Stimulated activated naive CD8-positive, alpha-beta T cell treated with anti-CD3 and anti-CD28 coated beads, Interleukin-15, amount 100 ng/mL, for 72 hours (primary cell): ENCODE measurements at regions not wholly inside any gene's neighbourhood (a gene's known extent, or its start where the extent isn't known, plus 50 kb on each side); places are given as distances from the start of the nearest gene placed in this dataset.

Source experiments
- ATAC-seq: fragments of 150-1000 bp; cut with Tn5 transposase; 2 replicates; pipeline ENCODE4 v1.10.0; 2021; ENCODE audit warnings: mild to moderate bottlenecking, moderate library complexity
- DNase-seq, 2 donors: peaks; one replicate each; pipeline ENCODE4 v3.0.0; 2021 to 2022
- H3K27ac Mint-ChIP-seq, 2 donors: one replicate each; pipeline ENCODE4 v1.8.0; 2022; ENCODE audit warnings: mild to moderate bottlenecking in 2 of 2, mixed read lengths in 2 of 2, moderate library complexity in 2 of 2
- H3K27me3 Mint-ChIP-seq: one replicate; pipeline ENCODE4 v1.8.0; 2022; ENCODE audit warnings: mixed read lengths
- H3K4me1 Mint-ChIP-seq: one replicate; pipeline ENCODE4 v1.8.0; 2022; ENCODE audit warnings: mild to moderate bottlenecking, mixed read lengths
- H3K4me3 Mint-ChIP-seq, 2 donors: one replicate each; pipeline ENCODE4 v1.8.0; 2022; ENCODE audit warnings: mild to moderate bottlenecking in 2 of 2, mixed read lengths in 2 of 2, moderate library complexity in 1 of 2
- H3K9me3 Mint-ChIP-seq, 2 donors: one replicate each; pipeline ENCODE4 v1.8.0; 2022; ENCODE audit warnings: mixed read lengths in 2 of 2

DNA sequence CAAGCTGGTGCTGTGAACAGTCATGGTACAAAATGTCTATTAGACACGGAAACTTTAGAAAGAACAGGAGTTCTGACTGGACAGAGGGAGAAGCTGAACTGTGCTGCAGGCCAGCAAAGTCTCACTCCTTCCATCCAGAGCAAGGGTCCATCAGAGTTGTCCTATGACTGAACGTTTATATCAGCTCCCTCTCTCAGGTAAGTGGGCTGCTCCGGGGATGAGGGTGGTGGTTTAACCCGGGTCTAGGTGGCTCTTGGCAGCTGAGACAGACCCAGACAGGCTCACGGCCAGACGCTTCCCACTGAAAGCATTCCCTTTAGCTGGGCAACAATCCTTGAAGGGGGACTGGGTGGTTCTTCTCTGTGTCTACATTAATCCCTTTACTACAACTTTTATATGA lies 385.0 kb upstream of the SMIM31 start:
- ATAC-seq (no peak), DNase-seq (no peak)
- Mint-ChIP-seq H3K27ac (no peak overlapping the region), H3K27me3 (no peaks in the 10 kb centered on the region), H3K4me1 (no peaks in the 10 kb centered on the region), H3K4me3 (no peak overlapping the region), H3K9me3 (no peaks in the 10 kb centered on the region)

GRCh38 chr4:164373021-164373420 lies 380.9 kb upstream of the SMIM31 start:
- no peaks in the 10 kb centered on the region for H3K4me1 Mint-ChIP-seq
- H3K27ac Mint-ChIP-seq = no peak overlapping the region

GRCh38 chr4:164377277-164377676 lies 376.7 kb upstream of the SMIM31 start:
- no peak for ATAC-seq
- Mint-ChIP-seq H3K9me3 (no peaks in the 10 kb centered on the region), H3K4me1 (no peaks in the 10 kb centered on the region), H3K27ac (no peak overlapping the region), H3K4me3 (no peak overlapping the region), H3K27me3 (peaks cover 8% of the 10 kb centered on the region)
- no peak for DNase-seq

More at GRCh38 chr4:164373021-164373420, 380.9 kb upstream of the SMIM31 start:
- DNase-seq = no peak
- Mint-ChIP-seq H3K27me3 (no peaks in the 10 kb centered on the region), H3K4me3 (no peak overlapping the region), H3K9me3 (no peaks in the 10 kb centered on the region)
- no peak for ATAC-seq

GRCh38 chr4:164378361-164378760 lies 375.6 kb upstream of the SMIM31 start:
- DNase-seq (no peak), ATAC-seq (no peak)
- Mint-ChIP-seq H3K27me3 (peaks cover 19% of the 10 kb centered on the region), H3K4me1 (peaks cover 5% of the 10 kb centered on the region), H3K4me3 (no peak overlapping the region), H3K9me3 (no peaks in the 10 kb centered on the region), H3K27ac (peak overlapping the region in 1 of 2 donors; percentile 27)

GRCh38 chr4:164379694-164380093 lies 374.2 kb upstream of the SMIM31 start:
- Mint-ChIP-seq H3K27me3 (peaks cover 32% of the 10 kb centered on the region), H3K9me3 (no peaks in the 10 kb centered on the region), H3K27ac (no peak overlapping the region), H3K4me3 (no peak overlapping the region), H3K4me1 (peaks cover 5% of the 10 kb centered on the region)
- DNase-seq (no peak), ATAC-seq (no peak)

DNA sequence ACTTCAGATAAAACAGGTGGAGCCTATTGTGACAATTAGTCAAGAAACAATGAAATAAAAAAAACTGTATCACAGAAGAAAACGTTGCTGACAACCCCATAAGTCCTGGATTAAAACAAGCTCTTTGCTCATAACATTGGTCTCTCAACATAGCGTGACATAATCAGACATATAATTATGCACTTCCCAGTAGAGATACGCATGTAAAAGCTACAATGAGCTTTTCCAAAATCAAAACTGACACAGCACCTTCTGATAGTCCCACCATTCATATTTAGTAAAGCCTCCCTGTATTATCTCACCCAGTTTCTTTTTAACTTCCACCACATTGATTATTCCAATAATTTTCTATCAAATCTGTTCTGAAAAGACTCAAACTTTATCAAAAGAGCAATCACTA lies 372.1 kb upstream of the SMIM31 start:
- Mint-ChIP-seq H3K9me3 (no peaks in the 10 kb centered on the region), H3K27ac (no peak overlapping the region), H3K27me3 (peaks cover 37% of the 10 kb centered on the region), H3K4me3 (no peak overlapping the region), H3K4me1 (peaks cover 5% of the 10 kb centered on the region)
- DNase-seq (no peak), ATAC-seq (no peak)

GRCh38 chr4:164383058-164383357 lies 370.9 kb upstream of the SMIM31 start:
- H3K9me3 Mint-ChIP-seq = no peaks in the 10 kb centered on the region
- no peak for DNase-seq
- ATAC-seq = no peak
- H3K4me3 Mint-ChIP-seq = peak overlapping the region in 1 of 2 donors; percentile 18
- H3K27me3 Mint-ChIP-seq = peaks cover 37% of the 10 kb centered on the region
- H3K27ac Mint-ChIP-seq = no peak overlapping the region
- peaks cover 5% of the 10 kb centered on the region for H3K4me1 Mint-ChIP-seq

DNA sequence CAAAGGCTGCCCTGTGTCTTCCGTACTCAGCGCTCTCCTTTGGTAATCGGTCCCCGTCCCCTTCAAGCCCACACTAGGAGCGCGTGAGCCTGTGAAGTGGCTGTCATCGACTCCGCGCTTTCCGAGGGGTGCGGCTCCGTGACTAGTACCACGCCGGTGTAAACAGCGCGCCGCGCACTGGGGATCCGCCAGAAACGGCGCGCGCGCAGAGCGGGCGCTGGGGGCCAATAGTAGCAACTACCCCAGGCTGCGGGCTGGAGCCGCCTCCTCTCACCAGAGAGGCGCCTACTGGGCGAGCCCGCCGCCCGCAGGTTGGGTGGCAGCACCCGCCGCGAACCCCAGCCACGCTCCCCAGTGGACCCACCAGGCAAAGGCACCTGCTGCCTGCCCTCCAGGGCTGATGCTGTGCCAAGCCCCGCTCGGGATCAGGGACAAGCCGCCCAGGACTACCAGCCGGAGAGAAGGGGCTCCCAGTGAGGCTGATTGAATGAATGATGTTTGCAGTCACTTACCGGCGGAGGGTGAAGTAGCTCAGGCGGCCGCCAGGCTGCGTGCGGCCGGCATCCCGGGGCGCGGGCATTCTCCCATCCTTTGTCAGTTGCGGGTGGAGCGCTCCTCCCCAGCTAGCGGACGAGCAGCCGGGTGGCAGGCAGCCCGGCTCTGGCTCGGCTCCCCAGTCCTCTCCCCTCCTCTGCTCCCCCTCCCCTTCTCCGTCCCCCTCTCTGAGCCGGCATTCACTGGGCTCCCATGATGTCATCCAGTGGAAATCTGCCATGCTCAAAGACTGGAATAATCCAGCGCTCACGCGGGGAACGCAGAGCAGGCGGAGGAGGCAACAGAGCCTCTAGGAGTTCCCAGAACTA lies 370.3 kb upstream of the SMIM31 start:
- peak in 1 of 2 donors; percentile 12 for DNase-seq
- Mint-ChIP-seq H3K27me3 (peaks cover 37% of the 10 kb centered on the region), H3K9me3 (no peaks in the 10 kb centered on the region), H3K4me1 (peaks cover 5% of the 10 kb centered on the region), H3K27ac (no peak overlapping the region), H3K4me3 (peak overlapping the region in 1 of 2 donors; percentile 18)
- ATAC-seq = peak; percentile 55

DNA sequence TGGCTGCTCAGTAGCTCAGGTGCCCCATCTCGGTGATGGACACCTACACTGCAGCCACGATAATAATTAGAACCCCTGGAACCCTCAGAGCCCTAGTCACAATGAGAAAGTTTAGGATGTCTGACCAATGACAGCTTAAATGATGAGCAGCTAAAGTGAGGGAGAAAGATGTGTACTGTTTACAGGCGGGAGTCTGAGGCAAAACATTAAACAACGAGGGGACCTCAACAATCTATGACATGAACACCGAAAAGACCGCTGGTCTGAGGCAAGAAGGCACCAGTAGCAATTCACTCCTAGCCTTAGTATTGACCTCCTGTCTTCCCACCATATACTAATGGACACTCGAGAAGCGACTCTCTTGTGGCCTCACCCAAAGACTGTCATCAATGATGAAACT lies 369.5 kb upstream of the SMIM31 start:
- H3K4me1 Mint-ChIP-seq = peaks cover 5% of the 10 kb centered on the region
- DNase-seq (no peak), ATAC-seq (no peak)
- no peaks in the 10 kb centered on the region for H3K9me3 Mint-ChIP-seq
- no peak overlapping the region for H3K4me3 Mint-ChIP-seq
- peaks cover 37% of the 10 kb centered on the region for H3K27me3 Mint-ChIP-seq
- H3K27ac Mint-ChIP-seq = no peak overlapping the region

DNA sequence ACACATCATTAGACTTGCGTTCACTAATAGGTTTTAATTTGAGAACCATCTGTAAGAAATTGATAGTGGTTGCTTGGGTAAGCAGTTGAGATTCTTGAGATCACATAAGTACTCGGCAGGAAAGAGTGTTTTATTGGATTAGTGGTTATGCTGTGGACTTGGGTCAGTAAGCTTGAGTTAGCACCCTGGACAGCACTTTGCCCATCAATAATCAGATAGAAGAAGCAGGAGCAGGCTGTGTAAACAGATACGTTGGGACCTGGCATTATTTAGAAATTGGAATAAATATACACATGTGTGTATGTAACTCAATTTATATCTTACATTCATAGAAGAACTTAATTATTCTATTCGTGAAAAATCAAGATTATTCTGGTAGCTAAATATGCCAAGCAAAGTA lies 357.5 kb upstream of the SMIM31 start:
- ATAC-seq = no peak
- Mint-ChIP-seq H3K27me3 (no peaks in the 10 kb centered on the region), H3K4me1 (no peaks in the 10 kb centered on the region), H3K9me3 (peaks cover 5 to 7% of the 10 kb centered on the region in 2 donors), H3K4me3 (no peak overlapping the region), H3K27ac (no peak overlapping the region)
- no peak for DNase-seq

DNA sequence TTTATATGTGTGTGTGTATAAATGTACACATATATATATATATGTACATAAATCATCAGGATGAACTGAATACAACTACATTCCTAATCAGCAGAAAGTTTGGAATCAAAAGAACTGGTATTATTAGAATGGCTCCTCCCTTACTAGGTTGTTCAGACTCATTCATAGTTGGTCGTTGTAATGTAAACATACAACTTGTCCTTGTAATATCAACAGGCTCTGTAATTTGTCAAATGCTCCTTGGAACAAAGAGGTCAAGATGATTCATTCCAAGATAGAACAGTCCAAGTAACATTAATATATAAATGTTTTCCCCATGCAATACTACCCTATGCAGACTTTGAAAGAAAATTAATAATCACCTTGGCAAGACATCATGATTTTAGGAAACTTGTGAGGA lies 351.4 kb upstream of the SMIM31 start:
- Mint-ChIP-seq H3K27ac (no peak overlapping the region), H3K27me3 (no peaks in the 10 kb centered on the region), H3K4me1 (no peaks in the 10 kb centered on the region), H3K4me3 (no peak overlapping the region), H3K9me3 (peaks cover 0 to 5% of the 10 kb centered on the region in 2 donors)
- ATAC-seq = no peak
- DNase-seq = no peak

DNA sequence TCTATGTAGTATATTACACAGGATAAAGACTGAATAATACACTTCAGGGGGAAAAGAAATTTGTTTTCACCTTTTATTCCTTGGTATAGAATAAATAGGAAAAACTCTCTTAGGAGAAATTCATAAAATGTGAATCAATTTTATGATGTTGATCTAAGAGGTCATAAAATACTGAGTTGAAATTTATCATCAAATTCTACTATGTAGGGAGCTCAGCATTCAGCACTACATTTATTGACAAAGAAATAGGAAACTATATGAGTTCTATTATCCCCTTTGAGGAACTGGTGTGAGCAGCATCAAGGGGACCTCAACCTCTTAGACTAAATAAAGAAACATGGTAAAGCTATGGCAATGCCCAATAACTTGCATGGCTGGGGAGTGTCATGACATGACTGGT lies 348.2 kb upstream of the SMIM31 start:
- Mint-ChIP-seq H3K4me3 (no peak overlapping the region), H3K9me3 (no peaks in the 10 kb centered on the region), H3K27me3 (no peaks in the 10 kb centered on the region), H3K27ac (no peak overlapping the region), H3K4me1 (no peaks in the 10 kb centered on the region)
- ATAC-seq = no peak
- no peak for DNase-seq

- Mint-ChIP-seq H3K27ac (no peak overlapping the region), H3K9me3 (no peaks in the 10 kb centered on the region), H3K4me3 (no peak overlapping the region), H3K27me3 (no peaks in the 10 kb centered on the region), H3K4me1 (no peaks in the 10 kb centered on the region)
- ATAC-seq (no peak), DNase-seq (no peak)
Observed at GRCh38 chr4:164408831-164409230, 345.1 kb upstream of the SMIM31 start.

DNA sequence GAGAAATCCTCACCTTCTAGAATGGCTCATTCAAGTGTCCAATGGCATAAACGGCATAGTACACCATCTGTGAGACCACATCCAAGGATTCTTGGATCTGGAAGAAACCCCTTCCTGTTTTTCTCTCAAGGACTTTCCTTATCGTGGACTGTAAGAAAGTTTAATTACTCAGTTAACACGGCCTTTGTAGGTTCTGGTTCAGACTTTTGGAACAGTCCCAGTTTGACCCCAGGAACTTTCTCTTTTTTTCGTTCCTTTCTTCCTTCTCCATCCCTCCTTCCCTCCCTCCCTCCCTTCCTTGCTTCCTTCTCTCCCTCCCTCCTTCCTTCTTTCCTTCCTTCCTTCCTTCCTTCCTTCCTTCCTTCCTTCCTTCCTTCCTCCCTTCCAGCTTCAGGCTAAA lies 343.5 kb upstream of the SMIM31 start:
- Mint-ChIP-seq H3K27me3 (no peaks in the 10 kb centered on the region), H3K4me3 (no peak overlapping the region), H3K4me1 (no peaks in the 10 kb centered on the region), H3K9me3 (no peaks in the 10 kb centered on the region), H3K27ac (no peak overlapping the region)
- ATAC-seq = no peak
- DNase-seq = no peak

DNA sequence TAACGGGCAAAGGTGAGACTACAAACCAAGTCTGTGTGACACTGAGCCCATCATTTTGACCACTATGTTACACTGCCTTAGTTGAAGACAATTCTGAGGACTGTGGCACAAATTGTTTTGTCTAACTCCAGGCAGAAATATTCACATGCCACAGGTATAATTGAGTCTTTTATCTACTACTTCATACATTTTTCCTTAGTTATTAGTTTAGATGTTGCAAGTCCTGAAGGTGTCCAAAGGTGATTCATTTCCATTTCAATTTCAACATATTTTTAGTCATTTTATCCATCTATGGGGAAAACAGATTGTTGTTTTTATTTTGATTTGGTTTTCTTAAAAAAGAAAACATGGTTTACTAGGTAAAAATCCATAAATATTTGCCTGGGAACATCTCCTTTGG lies 341.7 kb upstream of the SMIM31 start:
- no peak for ATAC-seq
- no peak overlapping the region for H3K4me3 Mint-ChIP-seq
- no peak for DNase-seq
- H3K9me3 Mint-ChIP-seq = no peaks in the 10 kb centered on the region
- H3K4me1 Mint-ChIP-seq = no peaks in the 10 kb centered on the region
- H3K27me3 Mint-ChIP-seq = no peaks in the 10 kb centered on the region
- H3K27ac Mint-ChIP-seq = no peak overlapping the region

DNA sequence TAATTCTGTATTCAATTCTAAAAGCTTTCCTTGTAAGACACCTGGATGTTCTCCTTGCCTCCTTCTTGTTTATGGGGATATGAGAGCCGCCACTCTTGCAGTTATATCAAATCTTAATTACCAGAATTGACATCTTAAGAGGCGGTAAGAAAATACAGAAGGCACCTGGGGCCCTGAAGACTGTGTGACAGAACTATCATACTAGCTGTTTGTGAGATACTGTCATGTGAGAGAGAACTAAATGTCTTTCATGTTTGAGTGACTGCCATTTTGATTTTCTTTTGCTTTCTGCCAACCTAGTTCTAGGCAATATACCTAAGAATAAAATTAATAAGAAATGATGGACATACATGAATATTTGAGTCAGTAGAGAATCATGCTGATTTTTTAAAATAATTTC lies 340.2 kb upstream of the SMIM31 start:
- H3K4me3 Mint-ChIP-seq = no peak overlapping the region
- DNase-seq = no peak
- ATAC-seq = no peak
- no peak overlapping the region for H3K27ac Mint-ChIP-seq
- no peaks in the 10 kb centered on the region for H3K9me3 Mint-ChIP-seq
- H3K4me1 Mint-ChIP-seq = no peaks in the 10 kb centered on the region
- no peaks in the 10 kb centered on the region for H3K27me3 Mint-ChIP-seq

- H3K27me3 Mint-ChIP-seq = no peaks in the 10 kb centered on the region
- no peak for DNase-seq
- no peak overlapping the region for H3K4me3 Mint-ChIP-seq
- ATAC-seq = no peak
- H3K9me3 Mint-ChIP-seq = peaks cover 11 to 14% of the 10 kb centered on the region in 2 donors
- no peaks in the 10 kb centered on the region for H3K4me1 Mint-ChIP-seq
- H3K27ac Mint-ChIP-seq = no peak overlapping the region
Observed at GRCh38 chr4:164423819-164424218, 330.1 kb upstream of the SMIM31 start.
